Upper lobe of left lung (tissue), 6 donors: ENCODE measurements at regions not wholly inside any gene's neighbourhood (a gene's known extent, or its start where the extent isn't known, plus 50 kb on each side); places are given as distances from the start of the nearest gene placed in this dataset.

Experiments
- ATAC-seq, 2 donors: fragments of 200-7000 bp; cut with Tn5 transposase; one replicate each; pipeline ENCODE4 v1.9.1; 2022; ENCODE audit warnings: mild to moderate bottlenecking in 2 of 2, moderate library complexity in 2 of 2; ENCODE audit not compliant: low FRiP score in 2 of 2
- DNase-seq, 2 donors: peaks; one replicate each; pipeline ENCODE4 v3.0.0-alpha.2; 2019 to 2020
- H3K27ac ChIP-seq, 4 donors: fragments of 200-600 bp; sonication (generic); one replicate each; pipeline ENCODE4 v1.5.1; 2016 to 2019
- H3K27me3 ChIP-seq, 4 donors: fragments of 200-600 bp; sonication (generic); one replicate each; pipeline ENCODE4 v1.5.1; 2017 to 2019
- H3K36me3 ChIP-seq, 4 donors: fragments of 200-600 bp; sonication (generic); one replicate each; pipeline ENCODE4 v1.5.1; 2016 to 2019
- H3K4me1 ChIP-seq, 4 donors: fragments of 200-600 bp; sonication (generic); one replicate each; pipeline ENCODE4 v1.5.1; 2018 to 2019
- H3K4me3 ChIP-seq, 4 donors: fragments of 200-600 bp; sonication (generic); one replicate each; pipeline ENCODE4 v1.5.1; 2017 to 2019; ENCODE audit warnings: mild to moderate bottlenecking in 2 of 4, moderate library complexity in 1 of 4
- H3K9me3 ChIP-seq, 4 donors: fragments of 200-600 bp; sonication (generic); one replicate each; pipeline ENCODE4 v1.5.1; 2018 to 2019
- CTCF ChIP-seq, 6 experiments: fragments of 450-650 bp in 4 of 6; fragments of 200-600 bp in 2 of 6; sonication (generic) in 2 of 6; IDR thresholded peaks; one replicate each; pipeline ENCODE4 v1.5.1; 2016 to 2019; ENCODE audit warnings: antibody characterized with exemption in 6 of 6
- EP300 ChIP-seq, 4 donors: sonication (generic); formaldehyde crosslinking; IDR thresholded peaks; one replicate each; pipeline ENCODE4 v1.5.1; 2017; ENCODE audit warnings: antibody characterized with exemption in 4 of 4, control low read depth in 2 of 4
- POLR2A ChIP-seq, 4 donors: fragments of 450-650 bp; IDR thresholded peaks; one replicate each; pipeline ENCODE4 v1.5.1; 2016 to 2017; ENCODE audit warnings: antibody characterized with exemption in 4 of 4, mild to moderate bottlenecking in 2 of 4
- POLR2AphosphoS5 ChIP-seq, 2 donors: sonication (generic); formaldehyde crosslinking; IDR thresholded peaks; one replicate each; pipeline ENCODE4 v1.5.1; 2017; ENCODE audit warnings: antibody characterized with exemption in 2 of 2
- WGBS, 2 donors: methylation state at CpG; one replicate each; pipeline ENCODE4 v1.1.5; 2017 to 2018; 5-methylcytosine and 5-hydroxymethylcytosine counted together
- donor health status: DM: no; HTN: no; CAD: no; lungs with moderate emphysema.
- donor health status: DM: no; HTN: yes; CAD: no; lungs with severe emphysema.

- TF ChIP-seq POLR2A (IDR thresholded peaks at IDR 0.05) (no peak), CTCF (IDR thresholded peaks at IDR 0.05) (no peak), POLR2AphosphoS5 (IDR thresholded peaks at IDR 0.05) (no peak), EP300 (IDR thresholded peaks at IDR 0.05) (no peak)
- DNase-seq = no peak
- Histone ChIP-seq H3K27me3 (no peaks in the 10 kb centered on the region), H3K36me3 (no peaks in the 10 kb centered on the region), H3K4me1 (no peaks in the 10 kb centered on the region), H3K4me3 (no peak overlapping the region), H3K9me3 (no peaks in the 10 kb centered on the region), H3K27ac (no peak overlapping the region)
- WGBS, 2 donors = 45 to 47% methylated on average over 5 of the region's 5 CpGs
- ATAC-seq = no peak
Observed at GRCh38 chr12:125766091-125766490, 700.9 kb downstream of the AACS start.

GRCh38 chr12:125772403-125772802 is 707.2 kb downstream of the AACS start:
- Histone ChIP-seq H3K27ac (no peak overlapping the region), H3K4me1 (no peaks in the 10 kb centered on the region), H3K36me3 (no peaks in the 10 kb centered on the region), H3K27me3 (no peaks in the 10 kb centered on the region), H3K9me3 (peaks cover 0 to 4% (median 0%) of the 10 kb centered on the region in 4 donors), H3K4me3 (no peak overlapping the region)
- 83 to 100% methylated on average over 1 to 2 of the region's 2 CpGs for WGBS, 2 donors
- TF ChIP-seq CTCF (IDR thresholded peaks at IDR 0.05) (no peak), POLR2AphosphoS5 (IDR thresholded peaks at IDR 0.05) (no peak), EP300 (IDR thresholded peaks at IDR 0.05) (no peak), POLR2A (IDR thresholded peaks at IDR 0.05) (no peak)
- ATAC-seq (no peak), DNase-seq (no peak)

DNA sequence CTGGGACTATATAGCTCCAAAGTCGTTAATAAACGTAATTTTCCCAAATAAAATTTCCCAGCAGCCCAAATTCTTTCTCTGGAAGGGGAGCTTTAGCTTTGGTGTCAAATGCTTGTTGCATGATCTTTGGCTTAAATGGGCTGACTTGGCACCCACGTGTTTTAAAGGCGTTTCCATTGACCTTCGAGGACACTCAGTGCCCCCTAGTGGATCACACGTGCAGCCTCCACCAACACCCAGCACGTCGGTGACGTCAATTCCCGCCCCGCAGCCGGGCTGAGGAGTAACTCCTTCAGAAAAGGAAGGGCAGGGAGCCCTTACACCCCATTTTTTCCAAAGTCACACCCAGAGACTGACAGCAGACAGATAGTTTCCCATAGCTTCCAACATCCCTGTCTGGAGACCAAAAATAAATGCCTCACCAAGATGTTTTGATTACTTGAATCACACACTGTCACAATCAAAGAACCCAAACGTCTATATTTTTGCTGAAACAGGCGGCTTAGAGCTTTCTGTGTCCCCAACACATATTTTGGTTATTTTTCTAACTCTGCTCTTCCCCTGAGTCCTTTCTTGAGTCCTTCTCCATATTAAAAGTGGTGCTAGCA is 707.9 kb downstream of the AACS start:
- no peak overlapping the region for H3K4me3 ChIP-seq
- H3K27me3 ChIP-seq = no peaks in the 10 kb centered on the region
- 44 to 56% methylated on average over 14 of the region's 14 CpGs for WGBS, 2 donors
- peaks cover 0 to 4% (median 0%) of the 10 kb centered on the region in 4 donors for H3K9me3 ChIP-seq
- ATAC-seq (no peak), DNase-seq (peak in 1 of 2 donors; percentile 39)
- TF ChIP-seq POLR2A (IDR thresholded peaks at IDR 0.05) (no peak), CTCF (IDR thresholded peaks at IDR 0.05) (peak in 2 of 6 experiments; percentile 6 to 12)
- H3K27ac ChIP-seq = no peak overlapping the region
- H3K4me1 ChIP-seq = no peaks in the 10 kb centered on the region
- no peaks in the 10 kb centered on the region for H3K36me3 ChIP-seq

GRCh38 chr12:125775507-125775906 is 710.3 kb downstream of the AACS start:
- Histone ChIP-seq H3K36me3 (no peaks in the 10 kb centered on the region), H3K9me3 (peaks cover 0 to 4% (median 0%) of the 10 kb centered on the region in 4 donors), H3K4me1 (no peaks in the 10 kb centered on the region), H3K27me3 (no peaks in the 10 kb centered on the region), H3K27ac (no peak overlapping the region), H3K4me3 (no peak overlapping the region)
- WGBS, 2 donors = 93 to 97% methylated on average over 3 of the region's 3 CpGs
- no peak for ATAC-seq
- no peak for TF ChIP-seq POLR2AphosphoS5 (IDR thresholded peaks at IDR 0.05)
- TF ChIP-seq POLR2A (IDR thresholded peaks at IDR 0.05) = no peak
- TF ChIP-seq EP300 (IDR thresholded peaks at IDR 0.05) = no peak
- TF ChIP-seq CTCF (IDR thresholded peaks at IDR 0.05) = no peak
- no peak for DNase-seq

GRCh38 chr12:125776212-125776611 is 711.0 kb downstream of the AACS start:
- TF ChIP-seq EP300 (IDR thresholded peaks at IDR 0.05) = no peak
- DNase-seq = no peak
- 80 to 90% methylated on average over 3 of the region's 3 CpGs for WGBS, 2 donors

More at GRCh38 chr12:125776212-125776611, 711.0 kb downstream of the AACS start:
- Histone ChIP-seq H3K4me3 (no peak overlapping the region), H3K4me1 (no peaks in the 10 kb centered on the region), H3K27ac (no peak overlapping the region), H3K9me3 (peaks cover 0 to 4% (median 0%) of the 10 kb centered on the region in 4 donors), H3K27me3 (no peaks in the 10 kb centered on the region), H3K36me3 (no peaks in the 10 kb centered on the region)
- ATAC-seq = no peak
